SJSA1 (cell line): ENCODE measurements at regions not wholly inside any gene's neighbourhood (a gene's known extent, or its start where the extent isn't known, plus 50 kb on each side); places are given as distances from the start of the nearest gene placed in this dataset.

Experiments
- DNase-seq, 2 experiments: peaks; one replicate each; pipeline ENCODE4 v3.0.0-alpha.2; 2015 to 2020; ENCODE audit warnings: low spot score in 2 of 2, low read depth in 1 of 2
- H3K27ac ChIP-seq: fragments of 250-450 bp; sonication (Bioruptor Pico); 2 replicates; pipeline ENCODE4 v1.5.1; 2020; ENCODE audit warnings: mild to moderate bottlenecking, moderate library complexity
- H3K27me3 ChIP-seq: fragments of 250-450 bp; sonication (Bioruptor Pico); replicated peaks from 2 replicates; pipeline ENCODE4 v1.5.1; 2020; ENCODE audit warnings: mild to moderate bottlenecking, moderate library complexity
- H3K36me3 ChIP-seq: fragments of 250-450 bp; sonication (Bioruptor Pico); 2 replicates; pipeline ENCODE4 v1.5.1; 2020; ENCODE audit warnings: mild to moderate bottlenecking
- H3K4me1 ChIP-seq: fragments of 250-450 bp; sonication (Bioruptor Pico); replicated peaks from 2 replicates; pipeline ENCODE4 v1.6.1; 2021; ENCODE audit warnings: mild to moderate bottlenecking
- H3K4me3 ChIP-seq: fragments of 250-450 bp; sonication (Bioruptor Pico); 2 replicates; pipeline ENCODE4 v1.5.1; 2020; ENCODE audit warnings: mild to moderate bottlenecking
- H3K9me3 ChIP-seq: fragments of 250-450 bp; sonication (Bioruptor Pico); replicated peaks from 2 replicates; pipeline ENCODE4 v1.5.1; 2020; ENCODE audit warnings: mild to moderate bottlenecking

DNA sequence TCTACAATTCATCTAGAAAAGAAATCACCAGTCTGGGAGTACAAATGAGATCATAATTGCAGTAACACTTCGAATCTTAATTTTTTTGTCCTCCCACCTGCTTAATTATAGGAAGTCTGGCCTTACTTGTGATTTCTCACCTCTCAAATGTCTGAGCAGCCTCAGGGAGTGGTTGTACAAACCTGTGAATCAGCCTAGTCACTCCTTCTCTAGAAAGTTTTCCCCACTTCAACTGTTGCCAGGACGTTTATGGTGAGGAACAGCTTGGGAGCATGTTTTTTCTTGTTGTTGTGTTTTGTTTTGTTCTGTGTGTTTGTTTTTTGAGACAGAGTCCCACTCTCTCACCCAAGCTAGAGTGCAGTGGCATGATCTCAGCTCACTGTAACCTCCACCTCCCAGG, 50.3 kb upstream of the CLDN10 start:
- Histone ChIP-seq H3K4me3 (no peak overlapping the region), H3K36me3 (no peaks in the 10 kb centered on the region), H3K27me3 (no peaks in the 10 kb centered on the region), H3K4me1 (peaks cover 37% of the 10 kb centered on the region), H3K9me3 (no peaks in the 10 kb centered on the region), H3K27ac (no peak overlapping the region)
- no peak for DNase-seq
